Muscle of arm (tissue), 1 donor: ENCODE measurements at regions not wholly inside any gene's neighbourhood (a gene's known extent, or its start where the extent isn't known, plus 50 kb on each side); places are given as distances from the start of the nearest gene placed in this dataset.

Source experiments
- DNase-seq: peaks from one replicate; pipeline ENCODE4 v3.0.0-alpha.2; 2013

DNA sequence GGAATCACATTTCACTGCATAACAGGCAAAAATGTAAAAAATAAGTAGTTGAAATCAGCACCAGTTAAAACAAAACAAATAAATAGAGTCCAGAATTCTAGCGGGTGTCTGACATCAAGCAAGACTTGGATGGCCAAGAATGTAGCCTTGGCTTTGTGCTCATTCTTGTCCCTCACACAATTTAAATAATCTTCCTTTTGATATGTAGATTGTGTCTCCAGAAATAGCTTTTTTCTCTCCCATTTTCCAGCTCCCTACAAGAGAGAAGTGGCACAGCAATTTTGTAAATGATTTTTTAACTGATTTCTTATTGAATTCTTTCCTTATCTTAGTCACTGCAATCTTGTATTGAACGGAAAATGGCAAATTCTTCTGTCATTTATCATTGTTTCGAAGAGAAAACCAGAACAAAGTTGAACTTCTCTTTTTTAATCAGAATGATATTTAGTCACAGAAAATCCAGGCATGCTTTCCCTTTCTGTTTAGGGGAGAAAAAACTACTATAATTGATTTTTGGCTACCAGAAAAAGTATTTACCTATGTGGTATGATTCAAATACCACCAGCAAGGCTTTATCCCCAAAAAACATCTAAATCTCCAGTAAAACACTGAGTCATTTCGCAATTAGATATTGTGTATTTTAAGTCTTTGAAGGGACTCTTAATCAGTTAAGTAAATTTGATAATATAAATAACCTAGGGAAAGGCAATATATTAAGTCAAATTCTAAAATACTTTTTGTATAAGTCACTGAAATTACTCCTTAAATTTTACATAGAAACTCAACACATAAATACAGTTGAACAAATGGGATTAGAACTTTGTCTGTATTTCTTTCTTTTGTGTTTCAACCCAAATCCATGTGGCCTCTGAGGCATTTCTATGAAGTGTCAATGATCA, 481.7 kb downstream of the GBE1 start:
- DNase-seq = no peak

DNA sequence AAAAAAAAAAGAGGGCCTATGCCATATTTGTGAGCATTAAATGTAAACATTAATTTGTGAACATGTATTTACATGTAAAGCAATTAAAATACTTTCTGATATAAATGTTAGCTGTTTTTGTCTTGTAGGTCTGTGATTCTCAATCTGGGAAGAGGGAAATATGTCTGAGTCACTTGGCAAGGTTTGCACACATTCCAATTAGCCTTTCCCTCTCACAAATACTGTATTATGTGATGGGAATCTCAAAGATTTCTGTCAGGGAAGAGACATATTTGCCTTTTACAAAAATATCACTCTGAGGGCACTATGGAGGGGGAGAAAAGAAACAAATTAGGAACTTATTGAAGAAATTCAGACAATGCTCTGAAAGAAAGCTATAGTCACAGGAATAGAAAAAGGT, 483.6 kb downstream of the GBE1 start:
- no peak for DNase-seq

GRCh38 chr3:81274671-81275070, 486.8 kb downstream of the GBE1 start:
- no peak for DNase-seq

DNA sequence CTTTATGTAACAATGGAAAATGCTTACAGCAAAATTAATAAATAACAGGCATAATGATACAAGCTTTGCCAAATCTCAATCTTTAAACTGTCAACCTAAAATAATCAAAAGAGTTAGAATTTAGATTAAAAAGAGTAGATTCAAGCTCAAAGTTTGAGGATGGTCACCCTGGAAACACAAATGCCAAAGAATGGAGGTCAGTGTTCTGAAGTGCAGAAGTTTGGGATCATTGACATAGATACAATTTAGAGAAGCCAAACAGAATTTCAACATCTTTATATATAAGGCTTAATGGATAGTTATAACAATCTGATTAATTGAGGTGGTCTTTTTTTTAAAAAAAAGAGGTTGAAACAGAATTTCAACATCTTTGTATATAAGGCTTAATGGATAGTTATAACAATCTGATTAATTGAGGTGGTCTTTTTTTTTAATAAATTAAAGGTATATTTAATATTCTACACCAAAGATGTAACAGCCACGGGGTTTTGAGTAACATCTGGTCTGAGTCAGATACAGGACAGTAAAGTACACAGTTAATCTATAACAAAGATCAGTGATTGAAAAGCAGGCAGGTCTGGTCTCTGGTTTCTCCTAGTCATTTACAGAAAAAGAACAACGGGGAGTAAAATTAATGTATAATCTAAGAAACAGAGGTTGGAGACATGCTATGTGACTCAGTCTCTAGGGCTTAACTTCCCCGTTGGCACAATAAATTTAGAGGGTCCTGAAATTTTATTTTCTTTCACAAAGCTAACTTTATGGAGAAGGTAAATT, 490.7 kb downstream of the GBE1 start:
- DNase-seq = no peak

DNA sequence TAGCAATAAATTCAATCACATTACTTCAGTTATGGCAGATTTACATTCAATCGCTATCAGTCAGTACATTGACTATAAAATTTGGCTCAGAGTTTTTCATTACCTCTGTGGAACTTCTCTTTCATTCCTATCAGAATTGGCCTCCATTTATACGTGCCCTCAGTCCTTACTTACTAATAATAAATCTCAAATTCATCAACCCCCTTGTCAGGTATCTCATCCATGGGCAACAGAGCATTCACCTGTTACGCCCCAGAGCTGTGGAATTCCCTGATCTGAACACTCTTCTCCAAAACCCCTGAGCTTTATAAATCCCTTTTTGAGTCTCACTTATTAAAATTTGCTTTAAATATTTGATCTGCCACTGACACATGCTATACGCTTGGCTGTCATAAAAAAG, 492.9 kb downstream of the GBE1 start:
- DNase-seq = no peak

DNA sequence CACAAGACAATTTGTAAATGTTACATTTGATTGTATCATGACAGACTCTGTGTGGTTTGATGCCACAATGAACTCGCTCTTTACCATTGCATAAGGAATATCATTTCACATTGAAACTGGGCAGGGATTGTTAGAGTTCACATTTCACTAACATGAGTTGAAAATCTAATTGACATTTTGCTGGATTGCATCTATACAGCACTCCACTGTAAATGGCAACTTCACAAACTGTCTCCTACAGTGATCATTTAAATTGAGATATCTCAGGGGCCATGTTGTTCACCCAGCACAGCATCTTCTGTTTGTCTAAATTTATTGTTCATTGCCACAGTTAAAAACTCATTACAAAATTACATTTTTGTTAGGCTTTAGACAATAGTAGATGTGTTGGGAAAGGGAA, 499.4 kb downstream of the GBE1 start:
- no peak for DNase-seq

DNA sequence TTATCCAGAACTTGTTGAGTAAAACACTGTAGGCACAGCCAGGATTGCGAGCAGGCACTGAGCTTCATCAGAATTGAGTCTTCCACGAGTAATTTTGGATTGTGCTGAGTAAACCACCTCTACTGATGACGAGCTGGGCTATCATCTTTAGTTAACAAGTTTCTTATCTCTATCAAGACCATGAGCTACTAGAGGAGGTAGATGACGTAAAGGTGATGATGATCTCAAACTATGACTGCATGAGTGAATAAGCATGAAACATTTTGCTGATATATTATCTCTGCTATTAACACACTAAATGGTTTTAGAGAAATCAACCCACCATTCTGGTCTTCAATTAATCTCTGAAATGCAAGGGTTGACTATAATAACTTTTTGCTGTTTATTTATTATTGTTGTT, 506.0 kb downstream of the GBE1 start:
- no peak for DNase-seq

GRCh38 chr3:81251096-81251495, 510.3 kb downstream of the GBE1 start:
- DNase-seq = no peak

GRCh38 chr3:81249540-81250029, 511.9 kb downstream of the GBE1 start:
- no peak for DNase-seq

DNA sequence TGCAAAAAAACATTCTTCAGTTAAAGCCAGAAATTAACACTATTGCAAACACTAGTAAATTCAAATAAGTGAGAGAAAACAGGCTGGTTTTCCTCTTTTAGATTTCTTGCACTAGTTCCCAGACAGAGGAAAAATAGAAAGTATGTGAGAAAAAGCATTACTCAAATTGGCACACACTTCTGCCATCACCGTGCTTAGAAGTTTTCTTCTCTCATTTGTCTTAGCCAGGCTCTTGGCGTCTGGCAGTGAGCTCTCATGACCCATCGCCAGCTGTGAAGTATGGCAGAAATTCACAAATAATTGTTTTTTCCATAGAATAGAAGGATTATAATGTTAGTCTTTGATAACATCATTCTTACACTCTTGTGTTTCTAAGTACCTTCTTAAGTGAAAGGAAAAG, 515.9 kb downstream of the GBE1 start:
- DNase-seq = no peak

DNA sequence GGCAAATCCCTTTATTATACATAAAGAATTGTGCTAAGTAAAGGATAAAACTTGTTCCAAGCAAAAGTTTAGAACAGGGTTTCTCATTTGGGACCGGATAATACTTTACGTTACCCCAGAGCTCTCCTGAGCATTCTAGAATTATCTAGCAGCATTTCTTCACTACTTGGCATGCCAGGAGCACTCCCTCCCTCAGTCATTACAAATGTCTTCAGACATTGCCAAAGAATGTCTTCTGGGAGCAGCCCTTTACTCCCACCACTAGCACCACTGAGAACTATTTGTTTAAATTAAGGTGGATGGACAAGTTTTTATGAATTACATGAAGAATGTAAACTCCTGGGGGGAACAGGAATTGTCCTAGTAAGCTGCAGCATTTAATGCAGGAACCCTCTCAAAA, 516.4 kb downstream of the GBE1 start:
- no peak for DNase-seq

GRCh38 chr3:81244231-81244630, 517.2 kb downstream of the GBE1 start:
- no peak for DNase-seq

- peak; percentile 8 for DNase-seq
These were observed 518.6 kb downstream of the GBE1 start for GRCh38 chr3:81242871-81243270.

DNA sequence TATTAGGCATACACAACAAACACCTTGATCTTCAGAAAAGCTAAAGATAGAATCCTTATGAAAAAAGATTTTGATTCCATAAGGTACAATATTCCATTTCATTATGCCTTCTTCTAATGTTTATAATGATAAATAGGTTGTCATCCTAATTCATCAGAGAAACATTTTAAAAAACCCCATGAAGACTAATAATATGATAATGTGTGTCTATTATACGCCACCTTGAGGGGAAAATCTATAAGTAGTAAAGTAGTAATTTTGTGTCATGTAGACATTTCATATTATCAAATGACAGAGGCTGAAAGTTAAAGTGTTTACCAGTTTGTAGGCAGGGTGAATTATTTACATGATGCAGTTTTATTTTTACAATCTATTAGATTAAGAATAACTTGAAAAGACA, 524.3 kb downstream of the GBE1 start:
- DNase-seq = no peak

DNA sequence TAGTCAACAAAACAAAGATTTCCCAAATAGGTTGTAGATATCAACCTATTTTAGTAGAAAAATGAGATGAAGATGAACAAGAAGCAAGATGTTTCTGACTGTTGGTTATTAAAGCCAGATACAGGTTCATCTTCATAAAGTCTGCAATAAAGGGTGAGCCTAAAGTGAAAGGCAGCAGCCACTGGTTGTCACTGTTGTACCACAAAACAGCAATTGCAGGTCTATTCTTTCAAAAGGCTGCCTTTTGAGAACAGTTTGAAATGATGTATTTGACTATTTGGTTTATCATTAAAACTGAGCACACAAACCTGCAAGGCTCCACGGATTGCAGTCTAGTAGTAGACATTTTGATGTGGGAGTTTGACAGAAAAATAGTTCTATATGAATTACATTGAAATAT, 543.4 kb downstream of the GBE1 start:
- no peak for DNase-seq

GRCh38 chr3:81217101-81217500, 544.3 kb downstream of the GBE1 start:
- no peak for DNase-seq

DNA sequence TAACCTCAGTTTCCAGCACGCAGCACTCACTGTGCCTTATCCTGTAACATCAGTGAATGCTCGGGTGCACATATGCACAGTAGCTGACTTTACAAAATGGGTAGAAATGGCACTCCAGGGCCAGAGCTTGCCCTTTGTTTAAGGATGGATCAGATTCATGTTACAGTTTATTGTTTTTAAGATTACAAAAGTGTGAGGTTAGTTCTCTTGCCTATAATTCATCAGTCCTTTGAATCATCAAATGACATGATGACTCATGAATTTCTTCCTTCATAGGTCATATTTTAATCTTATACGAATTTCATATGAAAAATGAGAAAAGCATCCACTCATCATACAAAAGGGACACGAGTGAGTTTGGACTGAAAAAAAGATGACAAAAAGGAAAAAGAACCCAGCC, 545.3 kb downstream of the GBE1 start:
- DNase-seq = no peak

GRCh38 chr3:81214631-81215030, 546.8 kb downstream of the GBE1 start:
- no peak for DNase-seq

DNA sequence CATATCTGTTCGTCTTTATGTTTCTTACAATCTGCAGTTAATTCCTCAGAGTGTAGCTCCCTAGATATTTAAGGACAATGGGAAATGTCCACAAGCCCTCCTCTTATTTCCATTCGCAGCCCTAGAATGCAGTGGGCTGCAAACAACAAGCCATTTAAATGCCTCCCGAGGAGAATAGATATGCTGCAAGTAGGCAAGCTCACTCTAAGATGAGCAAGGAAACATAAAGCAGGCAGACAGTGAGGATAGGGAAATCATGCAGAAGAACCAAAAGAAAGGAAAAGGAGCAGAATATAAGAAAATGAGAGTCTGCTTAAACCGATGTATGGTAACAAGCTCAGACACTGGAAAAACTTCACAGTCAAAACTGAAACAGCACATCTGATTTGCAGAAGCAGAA, 561.9 kb downstream of the GBE1 start:
- DNase-seq = no peak

GRCh38 chr3:81198756-81199155, 562.7 kb downstream of the GBE1 start:
- DNase-seq = peak; percentile 10

DNA sequence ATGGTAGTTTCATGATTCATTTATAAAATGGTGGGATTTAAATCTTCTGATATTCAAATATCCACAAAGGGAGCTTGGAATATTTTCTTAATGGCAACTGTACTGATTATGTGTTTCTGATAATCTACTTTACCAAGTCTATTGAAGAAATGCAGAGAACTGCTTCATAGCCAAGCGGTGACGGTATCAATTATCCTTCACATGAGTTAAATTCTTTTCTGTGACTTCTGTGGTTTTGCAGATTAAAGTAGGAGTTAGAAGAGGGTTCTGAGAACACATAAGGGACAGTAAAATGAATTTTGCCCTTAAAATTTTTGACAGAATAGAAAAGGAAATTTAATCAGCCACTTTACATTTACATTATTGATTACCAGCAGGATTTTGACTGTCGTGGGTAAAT, 563.2 kb downstream of the GBE1 start:
- DNase-seq = no peak

- peak; percentile 9 for DNase-seq
These were observed 564.1 kb downstream of the GBE1 start for GRCh38 chr3:81197386-81197785.

DNA sequence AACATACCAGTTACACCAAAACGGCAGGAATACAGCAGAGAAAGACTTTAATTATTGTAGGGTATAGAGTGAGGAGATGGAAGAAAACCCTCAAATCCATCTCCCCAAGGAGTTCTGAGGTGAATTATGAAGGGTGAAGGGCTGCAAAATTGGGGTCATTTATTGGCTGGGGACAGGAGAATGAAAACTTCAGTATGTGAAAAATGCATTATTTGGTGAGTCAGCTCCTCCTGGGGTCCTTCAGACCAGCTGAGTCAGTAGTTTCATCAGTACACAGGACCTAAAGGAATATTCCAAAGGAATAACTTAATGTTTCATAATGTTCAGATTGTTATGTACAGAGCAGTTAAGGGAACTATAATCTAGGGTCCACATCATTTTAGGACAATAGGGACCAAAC, 566.0 kb downstream of the GBE1 start:
- DNase-seq = no peak
